PC-3 (cell line): ENCODE measurements at regions not wholly inside any gene's neighbourhood (a gene's known extent, or its start where the extent isn't known, plus 50 kb on each side); places are given as distances from the start of the nearest gene placed in this dataset.

Experiments
- ATAC-seq: fragments of 200-7000 bp; cut with Tn5 transposase; 2 replicates; pipeline ENCODE4 v1.9.1; 2020; ENCODE audit warnings: mild to moderate bottlenecking, moderate library complexity
- BruUV-seq: library from RNA; stranded (reverse); fragments of 400-500 nt; replicated peaks from 2 replicates; lab custom pipeline; 2021; lab: Mats Ljungman, UMichigan
- CTCF ChIA-PET: fragments of 300-600 bp; sonication (Branson Sonifier 250); formaldehyde crosslinking; loops from one replicate; lab custom pipeline; 2022; ENCODE audit warnings: antibody characterized with exemption; lab: Charles Lee
- POLR2A ChIA-PET: fragments of 300-600 bp; sonication (Branson Sonifier 250); formaldehyde crosslinking; loops from one replicate; lab custom pipeline; 2022; ENCODE audit warnings: antibody characterized with exemption; ENCODE audit not compliant: unreplicated experiment; lab: Charles Lee
- DNase-seq: peaks from one replicate; pipeline ENCODE4 v3.0.0-alpha.2; 2015
- H2AFZ ChIP-seq: fragments of 300-600 bp; sonication (generic); 2 replicates; pipeline ENCODE4 v1.6.0; 2016; ENCODE audit warnings: antibody characterized with exemption, low read length
- H3F3A ChIP-seq: fragments of 300-600 bp; sonication (generic); one replicate; pipeline ENCODE4 v1.6.0; 2017; ENCODE audit warnings: antibody characterized with exemption, low read length, control low read depth, mild to moderate bottlenecking; ENCODE audit not compliant: unreplicated experiment
- H3K27ac ChIP-seq: fragments of 300-600 bp; sonication (generic); 2 replicates; pipeline ENCODE4 v1.5.1; 2016; ENCODE audit warnings: mild to moderate bottlenecking, low read length
- H3K27me3 ChIP-seq: fragments of 300-600 bp; sonication (generic); 2 replicates; pipeline ENCODE4 v1.6.1; 2016; ENCODE audit warnings: low read length, mixed read lengths
- H3K36me3 ChIP-seq: fragments of 300-600 bp; sonication (generic); 2 replicates; pipeline ENCODE4 v1.6.1; 2016; ENCODE audit warnings: low read depth, mixed run types, low read length, mixed read lengths
- H3K4me1 ChIP-seq: fragments of 300-600 bp; sonication (generic); 2 replicates; pipeline ENCODE4 v1.5.1; 2016; ENCODE audit warnings: low read length; ENCODE audit not compliant: insufficient read depth
- H3K4me2 ChIP-seq: fragments of 300-600 bp; sonication (generic); 2 replicates; pipeline ENCODE4 v1.6.0; 2016; ENCODE audit warnings: low read length
- H3K4me3 ChIP-seq: fragments of 300-600 bp; sonication (generic); 2 replicates; pipeline ENCODE4 v1.5.1; 2016; ENCODE audit warnings: mild to moderate bottlenecking, low read length, mixed read lengths
- H3K79me2 ChIP-seq: fragments of 300-600 bp; sonication (generic); 2 replicates; pipeline ENCODE4 v1.6.1; 2017; ENCODE audit warnings: low read length, mixed read lengths
- H3K9ac ChIP-seq: fragments of 300-600 bp; sonication (generic); 2 replicates; pipeline ENCODE4 v1.6.0; 2016; ENCODE audit warnings: mild to moderate bottlenecking, low read length
- H3K9me2 ChIP-seq: fragments of 300-600 bp; sonication (generic); replicated peaks from 2 replicates; pipeline ENCODE4 v1.6.1; 2016; ENCODE audit warnings: mixed run types, low read length, mixed read lengths
- H3K9me3 ChIP-seq: fragments of 300-600 bp; sonication (generic); 2 replicates; pipeline ENCODE4 v1.6.1; 2016; ENCODE audit warnings: low read length, mixed read lengths
- H4K20me1 ChIP-seq: fragments of 300-600 bp; sonication (generic); 2 replicates; pipeline ENCODE4 v1.6.1; 2016; ENCODE audit warnings: low read length, mixed read lengths
- EZH2 ChIP-seq: fragments of 300-600 bp; sonication (generic); IDR thresholded peaks from one replicate; pipeline ENCODE4 v1.6.1; 2017; ENCODE audit warnings: antibody characterized with exemption, mild to moderate bottlenecking, low read length; ENCODE audit not compliant: unreplicated experiment
- EZH2phosphoT487 ChIP-seq: fragments of 300-600 bp; sonication (generic); IDR thresholded peaks from 2 replicates; pipeline ENCODE4 v1.6.1; 2018; ENCODE audit warnings: mild to moderate bottlenecking, antibody characterized with exemption, low read length, borderline replicate concordance
- intact Hi-C: fragments of 100-400 bp; cut with micrococcal nuclease; formaldehyde crosslinking; loops from 2 replicates; pipeline ENCODE4 v1.9.0; 2023
- TF ChIP-seq, protein P1 (sequence below): fragments of 300-600 bp; sonication (generic); conservative IDR thresholded peaks from 2 replicates; pipeline ENCODE4 v1.5.1; 2017; ENCODE audit warnings: antibody characterized with exemption, low read depth, mild to moderate bottlenecking, low read length

- DNase-seq (no peak), ATAC-seq (no peak)
- Histone ChIP-seq H3K27ac (no peak overlapping the region), H3K4me3 (no peak overlapping the region), H4K20me1 (no peaks in the 10 kb centered on the region), H3F3A (no peaks in the 10 kb centered on the region), H3K9me2 (no peaks in the 10 kb centered on the region), H3K4me2 (no peak overlapping the region), H3K9me3 (no peaks in the 10 kb centered on the region), H3K36me3 (no peaks in the 10 kb centered on the region), H3K9ac (no peak overlapping the region), H2AFZ (no peak overlapping the region), H3K79me2 (no peaks in the 10 kb centered on the region), H3K27me3 (no peaks in the 10 kb centered on the region), H3K4me1 (no peaks in the 10 kb centered on the region)
- ChIA-PET POLR2A (no interaction called here), CTCF (no interaction called here)
- TF ChIP-seq, protein P1, sequence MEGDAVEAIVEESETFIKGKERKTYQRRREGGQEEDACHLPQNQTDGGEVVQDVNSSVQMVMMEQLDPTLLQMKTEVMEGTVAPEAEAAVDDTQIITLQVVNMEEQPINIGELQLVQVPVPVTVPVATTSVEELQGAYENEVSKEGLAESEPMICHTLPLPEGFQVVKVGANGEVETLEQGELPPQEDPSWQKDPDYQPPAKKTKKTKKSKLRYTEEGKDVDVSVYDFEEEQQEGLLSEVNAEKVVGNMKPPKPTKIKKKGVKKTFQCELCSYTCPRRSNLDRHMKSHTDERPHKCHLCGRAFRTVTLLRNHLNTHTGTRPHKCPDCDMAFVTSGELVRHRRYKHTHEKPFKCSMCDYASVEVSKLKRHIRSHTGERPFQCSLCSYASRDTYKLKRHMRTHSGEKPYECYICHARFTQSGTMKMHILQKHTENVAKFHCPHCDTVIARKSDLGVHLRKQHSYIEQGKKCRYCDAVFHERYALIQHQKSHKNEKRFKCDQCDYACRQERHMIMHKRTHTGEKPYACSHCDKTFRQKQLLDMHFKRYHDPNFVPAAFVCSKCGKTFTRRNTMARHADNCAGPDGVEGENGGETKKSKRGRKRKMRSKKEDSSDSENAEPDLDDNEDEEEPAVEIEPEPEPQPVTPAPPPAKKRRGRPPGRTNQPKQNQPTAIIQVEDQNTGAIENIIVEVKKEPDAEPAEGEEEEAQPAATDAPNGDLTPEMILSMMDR = no peak
- TF ChIP-seq EZH2phosphoT487 (no peak), EZH2 (no peak)
- no TSS peak for BruUV-seq
- intact Hi-C loops = no loop called here
Observed at GRCh38 chr4:10369517-10369916, 87.7 kb downstream of the ZNF518B start.

DNA sequence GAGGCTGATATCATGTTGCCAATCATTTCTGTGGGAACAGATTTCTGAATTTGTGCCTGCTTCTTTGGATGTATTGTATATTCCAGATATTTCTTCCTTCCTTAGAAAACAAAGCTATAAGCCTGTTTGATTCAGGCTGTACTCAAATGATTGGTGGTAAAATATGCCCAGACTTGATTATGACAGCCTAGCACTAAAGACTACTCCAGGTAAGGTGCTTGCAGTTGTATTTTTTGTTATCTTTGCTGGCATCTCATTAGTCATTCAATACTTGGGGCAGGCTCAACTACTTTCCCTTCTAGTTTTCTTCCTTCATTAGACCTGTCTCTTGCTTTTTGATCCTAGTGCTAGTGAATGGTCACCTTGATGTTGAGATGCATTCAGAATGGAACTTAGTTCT lies 90.6 kb downstream of the ZNF518B start:
- H3K4me1 ChIP-seq = no peaks in the 10 kb centered on the region
- H3K9me2 ChIP-seq = no peaks in the 10 kb centered on the region
- intact Hi-C loops = no loop called here
- no peaks in the 10 kb centered on the region for H3K36me3 ChIP-seq
- no peak for DNase-seq
- H3K9ac ChIP-seq = no peak overlapping the region
- no peak overlapping the region for H2AFZ ChIP-seq
- no peak for TF ChIP-seq EZH2
- TF ChIP-seq, protein P1 = no peak
- TF ChIP-seq EZH2phosphoT487 = no peak
- no peak overlapping the region for H3K4me3 ChIP-seq
- ChIA-PET POLR2A (no interaction called here), CTCF (no interaction called here)
- no peaks in the 10 kb centered on the region for H3K79me2 ChIP-seq
- H3K27ac ChIP-seq = no peak overlapping the region
- no peaks in the 10 kb centered on the region for H3F3A ChIP-seq
- H3K27me3 ChIP-seq = no peaks in the 10 kb centered on the region
- no TSS peak for BruUV-seq
- no peaks in the 10 kb centered on the region for H3K9me3 ChIP-seq
- H3K4me2 ChIP-seq = no peak overlapping the region
- ATAC-seq = no peak
- H4K20me1 ChIP-seq = no peaks in the 10 kb centered on the region

DNA sequence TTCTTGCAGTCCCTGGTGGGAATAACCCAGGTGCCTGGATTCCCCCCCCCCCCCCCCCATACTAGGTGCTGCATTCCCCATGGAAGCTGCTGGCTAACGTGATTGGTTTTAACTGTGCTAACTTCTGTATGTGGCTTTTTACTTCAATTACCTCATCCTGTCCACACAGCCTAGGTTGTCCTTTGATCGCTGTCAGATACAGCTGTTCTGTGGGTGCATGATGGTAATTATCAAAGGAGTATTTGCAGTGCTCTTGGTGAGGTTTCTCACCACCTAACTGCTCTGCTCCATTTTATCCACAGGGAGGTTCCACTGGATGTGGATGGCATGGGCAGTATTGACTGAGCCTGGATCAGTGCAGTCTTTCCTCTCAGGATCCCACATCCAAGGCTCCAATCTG lies 93.0 kb downstream of the ZNF518B start:
- no peak overlapping the region for H2AFZ ChIP-seq
- H4K20me1 ChIP-seq = no peaks in the 10 kb centered on the region
- H3K9ac ChIP-seq = no peak overlapping the region
- no peak for ATAC-seq
- intact Hi-C loops = no loop called here
- no peaks in the 10 kb centered on the region for H3K4me1 ChIP-seq
- POLR2A ChIA-PET = interaction anchor here (0.7 kb wide), 1 partner anchor 1562 kb away, joined by 3 read pairs; no protein-coding TSS in a partner anchor
- no peak overlapping the region for H3K4me3 ChIP-seq
- H3K36me3 ChIP-seq = no peaks in the 10 kb centered on the region
- no peaks in the 10 kb centered on the region for H3K79me2 ChIP-seq
- no peaks in the 10 kb centered on the region for H3K9me3 ChIP-seq
- CTCF ChIA-PET = no interaction called here
- H3F3A ChIP-seq = no peaks in the 10 kb centered on the region
- H3K9me2 ChIP-seq = no peaks in the 10 kb centered on the region
- H3K27me3 ChIP-seq = no peaks in the 10 kb centered on the region
- TF ChIP-seq EZH2phosphoT487 (no peak), EZH2 (no peak)
- TF ChIP-seq, protein P1 = no peak
- H3K27ac ChIP-seq = no peak overlapping the region
- H3K4me2 ChIP-seq = no peak overlapping the region
- BruUV-seq = no TSS peak
- DNase-seq = no peak
